ENCODE measurements at regions not wholly inside any gene's neighbourhood (a gene's known extent, or its start where the extent isn't known, plus 50 kb on each side); places are given as distances from the start of the nearest gene placed in this dataset.

- Histone ChIP-seq H3K23ac (ENCODE audit: insufficient read length, low read depth, low read length) (no peak overlapping the region), H3K4me1 (ENCODE audit: insufficient read depth, low read length) (no peaks in the 10 kb centered on the region), H2AK5ac (ENCODE audit: insufficient read length, low read length) (no peak overlapping the region), H2AFZ (ENCODE audit: low read length) (no peak overlapping the region), H3K56ac (ENCODE audit: insufficient read length, low read depth, low read length) (no peak overlapping the region), H3K4ac (ENCODE audit: low read depth, low read length) (no peak overlapping the region), H4K5ac (ENCODE audit: insufficient read length, low read depth, low read length) (no peak overlapping the region), H3K79me2 (ENCODE audit: insufficient read depth, low read length) (no peaks in the 10 kb centered on the region), H3K79me1 (ENCODE audit: insufficient read depth, low read depth, low read length, poor library complexity, severe bottlenecking) (no peaks in the 10 kb centered on the region), H4K91ac (ENCODE audit: insufficient read length, low read depth, low read length) (no peak overlapping the region), H2BK12ac (ENCODE audit: insufficient read length, low read depth, low read length) (no peak overlapping the region), H3K9ac (ENCODE audit: extremely low read depth, insufficient read length, low read length) (no peak overlapping the region), H3K9me3 (ENCODE audit: control insufficient read depth, low read depth, low read length) (no peaks in the 10 kb centered on the region), H3K14ac (ENCODE audit: insufficient read depth, low read length) (no peak overlapping the region), H4K20me1 (ENCODE audit: control insufficient read depth, insufficient read depth, insufficient read length) (no peaks in the 10 kb centered on the region), H2BK20ac (ENCODE audit: low read depth, low read length, poor library complexity, severe bottlenecking) (no peak overlapping the region), H3T11ph (ENCODE audit: low read length) (no peak overlapping the region), H3K18ac (ENCODE audit: insufficient read length, low read depth, low read length) (no peak overlapping the region), H3K27me3 (ENCODE audit: insufficient read depth, low read length) (no peaks in the 10 kb centered on the region), H2BK15ac (ENCODE audit: low read depth, low read length) (no peak overlapping the region), H3K4me2 (ENCODE audit: insufficient read depth, insufficient read length, low read length) (no peak overlapping the region), H3K27ac (ENCODE audit: insufficient read length, low read depth, low read length) (no peak overlapping the region), H2BK120ac (ENCODE audit: low read depth, low read length, poor library complexity, severe bottlenecking) (no peak overlapping the region), H2BK5ac (ENCODE audit: insufficient read length, low read length) (no peak overlapping the region), H4K8ac (replicated peaks; ENCODE audit: insufficient read length, low read depth, low read length) (no peak overlapping the region), H3K23me2 (ENCODE audit: insufficient read length, low read depth, low read length, poor library complexity, severe bottlenecking) (no peaks in the 10 kb centered on the region)
- no peak for DNase-seq
- Mint-ChIP-seq H3K27ac (no peak overlapping the region), H3K9me3 (no peaks in the 10 kb centered on the region), H3K4me1 (no peaks in the 10 kb centered on the region; a peak in 2 of 4 replicates), H3K27me3 (ENCODE audit: low read depth) (no peaks in the 10 kb centered on the region), H3K36me3 (ENCODE audit: insufficient read depth in 1 of 3, low read depth in 3 of 3) (no peaks in the 10 kb centered on the region), H3K4me3 (no peak overlapping the region)
- no CpG with 5 or more reads among the region's 1 CpG for WGBS (ENCODE audit: extremely low coverage, insufficient read length, low lambda C conversion rate)
- no peak for TF ChIP-seq CTCF (conservative IDR thresholded peaks at IDR 0.05)
These were observed 135.2 kb upstream of the CTNNB1 start for GRCh38 chr3:41064070-41064469.

Data from H9 (cell line).